ENCODE measurements at regions not wholly inside any gene's neighbourhood (a gene's known extent, or its start where the extent isn't known, plus 50 kb on each side); places are given as distances from the start of the nearest gene placed in this dataset.

GRCh38 chr3:168383573-168383972 lies 287.8 kb upstream of the GOLIM4 start:
- H3K9me2 ChIP-seq (ENCODE audit: insufficient read depth), result no peaks in the 10 kb centered on the region
- no peak overlapping the region for H3K4me3 ChIP-seq (replicated peaks in 1 of 2; ENCODE audit: low read depth in 1 of 2, low read length in 2 of 2)
- POLR2A ChIA-PET, result no interaction called here
- H2AFZ ChIP-seq (ENCODE audit: low read depth, low read length, poor library complexity, severe bottlenecking), result no peak overlapping the region
- no peaks in the 10 kb centered on the region for H3K79me2 ChIP-seq (ENCODE audit: insufficient read depth, low read length)
- DNase-seq (ENCODE audit: low read depth, low spot score) (no peak), ATAC-seq (no peak)
- no peaks in the 10 kb centered on the region for H3K27me3 ChIP-seq (ENCODE audit: insufficient read depth, low read length)
- TF ChIP-seq FOSL1 (IDR thresholded peaks at IDR 0.05; ENCODE audit: low read depth) (no peak), TCF7L2 (IDR thresholded peaks at IDR 0.05; ENCODE audit: borderline replicate concordance, extremely low read depth, insufficient read depth, insufficient read length) (no peak), ELF1 (IDR thresholded peaks at IDR 0.05; ENCODE audit: borderline replicate concordance, low read depth) (no peak), SIN3A (IDR thresholded peaks at IDR 0.05; ENCODE audit: low read depth) (no peak), RAD21 (IDR thresholded peaks at IDR 0.05; ENCODE audit: low read depth) (no peak), SRF (IDR thresholded peaks at IDR 0.05; ENCODE audit: low read depth) (no peak), SP1 (IDR thresholded peaks at IDR 0.05; ENCODE audit: low read depth) (no peak), ZBTB33 (IDR thresholded peaks at IDR 0.05; ENCODE audit: extremely low read depth, insufficient replicate concordance, low read length) (no peak), EGR1 (IDR thresholded peaks at IDR 0.05; ENCODE audit: low read depth) (no peak), CEBPB (IDR thresholded peaks at IDR 0.05; ENCODE audit: low read depth) (no peak), CBX3 (IDR thresholded peaks at IDR 0.05; ENCODE audit: low read depth) (no peak), ATF3 (IDR thresholded peaks at IDR 0.05) (no peak), EZH2phosphoT487 (IDR thresholded peaks at IDR 0.05; ENCODE audit: borderline replicate concordance) (no peak), POLR2AphosphoS5 (IDR thresholded peaks at IDR 0.05; ENCODE audit: low read depth, low read length) (no peak)
- H4K20me1 ChIP-seq (ENCODE audit: insufficient read depth), result no peaks in the 10 kb centered on the region
- RAD21 ChIA-PET (ENCODE audit: low non-redundant PET in 1 of 2, low total read pairs in 2 of 2, uncharacterized antibody in 2 of 2, unreplicated experiment in 2 of 2), result no interaction called here
- H3K9me3 ChIP-seq (ENCODE audit: control insufficient read depth in 1 of 2, insufficient read depth in 1 of 2, low read depth in 1 of 2, low read length in 2 of 2), result no peaks in the 10 kb centered on the region
- H3K27ac ChIP-seq (ENCODE audit: low read depth, low read length), result no peak overlapping the region
- intact Hi-C loops (cut with micrococcal nuclease), result no loop called here
- no peaks in the 10 kb centered on the region for H3K36me3 ChIP-seq (ENCODE audit: control insufficient read depth in 1 of 2, insufficient read depth in 2 of 2, low read length in 2 of 2)
- no peak overlapping the region for H3K9ac ChIP-seq (ENCODE audit: low read length)
- CTCF ChIA-PET, result no interaction called here
- H3K4me1 ChIP-seq (ENCODE audit: control insufficient read depth in 1 of 2, insufficient read depth in 2 of 2, low read length in 2 of 2), result no peaks in the 10 kb centered on the region
- BruUV-seq (replicated peaks), result no TSS peak
- H3K4me2 ChIP-seq (ENCODE audit: low read length), result no peak overlapping the region
